H1 (cell line): ENCODE measurements at regions not wholly inside any gene's neighbourhood (a gene's known extent, or its start where the extent isn't known, plus 50 kb on each side); places are given as distances from the start of the nearest gene placed in this dataset.
"Not testable (repeated sequence)": the region's sequence is repeated elsewhere in the genome, so short reads cannot be mapped to it uniquely, and the experiment has no call there.

Experiments
- CTCF ChIA-PET: fragments of 300-600 bp; sonication (Branson Sonifier 250); formaldehyde crosslinking; loops from one replicate; lab custom pipeline; 2021; ENCODE audit not compliant: partially characterized antibody; lab: Charles Lee
- POLR2A ChIA-PET: fragments of 300-600 bp; sonication (Branson Sonifier 250); formaldehyde crosslinking; loops from one replicate; lab custom pipeline; 2021; ENCODE audit warnings: inconsistent platforms; ENCODE audit not compliant: partially characterized antibody; lab: Charles Lee
- DNase-seq, 2 experiments: peaks; one replicate each; pipeline versions ENCODE4 v3.0.0 to v3.0.0-alpha.2; 2010 to 2022; ENCODE audit warnings: low spot score in 2 of 2, low read depth in 1 of 2, mixed read lengths in 1 of 2
- FAIRE-seq: peaks from 2 replicates; lab custom pipeline; 2011; peaks lifted over from hg19 to GRCh38; lab: Jason Lieb, UNC
- H2AFZ ChIP-seq: 2 replicates; pipeline ENCODE4 v1.8.1; 2012; ENCODE audit warnings: low read length, inconsistent platforms
- H2AK5ac ChIP-seq: 2 replicates; pipeline ENCODE4 v1.6.1; 2013; ENCODE audit warnings: low read depth, low read length
- H2BK120ac ChIP-seq: replicated peaks from 2 replicates; pipeline ENCODE3; 2013; ENCODE audit warnings: low read depth, low read length, inconsistent platforms
- H2BK12ac ChIP-seq: 2 replicates; pipeline ENCODE4 v1.6.1; 2013; ENCODE audit warnings: low read depth, low read length
- H2BK15ac ChIP-seq: 2 replicates; pipeline ENCODE4 v1.6.1; 2013; ENCODE audit warnings: low read length
- H2BK20ac ChIP-seq: 2 replicates; pipeline ENCODE4 v1.6.1; 2013; ENCODE audit warnings: low read length
- H2BK5ac ChIP-seq: 2 replicates; pipeline ENCODE4 v1.6.1; 2013; ENCODE audit warnings: low read depth, low read length
- H3K14ac ChIP-seq: 2 replicates; pipeline ENCODE4 v1.6.1; 2013; ENCODE audit warnings: inconsistent platforms; ENCODE audit not compliant: insufficient read length
- H3K18ac ChIP-seq: 2 replicates; pipeline ENCODE4 v1.6.1; 2013; ENCODE audit warnings: low read length; ENCODE audit errors: extremely low read depth
- H3K23ac ChIP-seq: 2 replicates; pipeline ENCODE4 v1.6.1; 2013; ENCODE audit warnings: inconsistent platforms; ENCODE audit not compliant: insufficient read length
- H3K23me2 ChIP-seq: 2 replicates; pipeline ENCODE4 v1.6.1; 2013; ENCODE audit warnings: low read depth, low read length
- H3K27ac ChIP-seq: 2 replicates; pipeline ENCODE4 v1.6.1; 2011; ENCODE audit warnings: low read depth, low read length, inconsistent platforms
- H3K27me3 ChIP-seq, 4 experiments: replicated peaks in 1 of 4; 1 replicate in 1 of 4; 2 replicates in 3 of 4; pipeline versions ENCODE4 v1.6.1 to v1.8.1; 2011 to 2013; ENCODE audit warnings: low read length in 3 of 4, mild to moderate bottlenecking in 3 of 4, inconsistent platforms in 2 of 4, mixed read lengths in 2 of 4, moderate library complexity in 1 of 4; ENCODE audit not compliant: control insufficient read depth in 3 of 4, insufficient read depth in 3 of 4; ENCODE audit errors: extremely low read depth in 1 of 4
- H3K36me3 ChIP-seq, 4 experiments: 2 replicates each; pipeline versions ENCODE4 v1.6.1 to v1.8.1; 2011 to 2013; ENCODE audit warnings: mild to moderate bottlenecking in 4 of 4, low read length in 3 of 4, moderate library complexity in 2 of 4, control low read depth in 1 of 4, inconsistent platforms in 1 of 4; ENCODE audit not compliant: insufficient read depth in 4 of 4, control insufficient read depth in 2 of 4
- H3K4ac ChIP-seq: replicated peaks from 2 replicates; pipeline ENCODE3; 2013; ENCODE audit warnings: low read length, low read depth, mixed read lengths, inconsistent platforms; ENCODE audit not compliant: insufficient read length
- H3K4me1 ChIP-seq, 4 experiments: replicated peaks in 1 of 4; 1 replicate in 1 of 4; 2 replicates in 3 of 4; pipeline versions ENCODE4 v1.6.1 to v1.8.1; 2011 to 2013; ENCODE audit warnings: low read length in 3 of 4, inconsistent platforms in 2 of 4, mixed read lengths in 1 of 4; ENCODE audit not compliant: insufficient read depth in 4 of 4, control insufficient read depth in 3 of 4
- H3K4me2 ChIP-seq, 2 experiments: 2 replicates each; pipeline versions ENCODE4 v1.6.1 to v1.8.1; 2011 to 2013; ENCODE audit warnings: low read depth in 2 of 2, low read length in 2 of 2, control low read depth in 1 of 2, inconsistent platforms in 1 of 2, mild to moderate bottlenecking in 1 of 2; ENCODE audit not compliant: insufficient read depth in 1 of 2
- H3K4me3 ChIP-seq, 4 experiments: fragments of 200-600, 300-600 bp in 1 of 4; sonication (generic), shearing (Covaris generic), sonication (Bioruptor Twin) in 1 of 4; 2 replicates each; pipeline versions ENCODE4 v1.5.1 to v1.8.1; 2011 to 2016; ENCODE audit warnings: low read length in 4 of 4, low read depth in 3 of 4, control low read depth in 2 of 4, inconsistent platforms in 2 of 4, mild to moderate bottlenecking in 2 of 4, mixed read lengths in 1 of 4, moderate library complexity in 1 of 4; ENCODE audit not compliant: insufficient read depth in 2 of 4; ENCODE audit errors: extremely low read depth in 1 of 4
- H3K56ac ChIP-seq: replicated peaks from 2 replicates; pipeline ENCODE3; 2013; ENCODE audit warnings: low read depth, mild to moderate bottlenecking, mixed read lengths, low read length, inconsistent platforms; ENCODE audit not compliant: insufficient read length
- H3K79me1 ChIP-seq: 2 replicates; pipeline ENCODE4 v1.6.1; 2013; ENCODE audit warnings: low read depth, low read length, control low read depth
- H3K79me2 ChIP-seq, 2 experiments: 2 replicates each; pipeline versions ENCODE4 v1.6.1 to v1.8.1; 2012 to 2013; ENCODE audit warnings: low read length in 2 of 2, mild to moderate bottlenecking in 2 of 2, inconsistent platforms in 1 of 2; ENCODE audit not compliant: insufficient read depth in 2 of 2, control insufficient read depth in 1 of 2
- H3K9ac ChIP-seq, 4 experiments: replicated peaks in 1 of 4; 1 replicate in 1 of 4; 2 replicates in 3 of 4; pipeline versions ENCODE4 v1.6.1 to v1.8.1; 2011 to 2013; ENCODE audit warnings: low read depth in 3 of 4, low read length in 3 of 4, control low read depth in 2 of 4, mild to moderate bottlenecking in 2 of 4, moderate library complexity in 2 of 4, inconsistent platforms in 1 of 4; ENCODE audit errors: extremely low read depth in 1 of 4
- H3K9me3 ChIP-seq, 2 experiments: 2 replicates each; pipeline versions ENCODE4 v1.6.1 to v1.8.1; 2012 to 2013; ENCODE audit warnings: mild to moderate bottlenecking in 2 of 2, moderate library complexity in 2 of 2, control low read depth in 1 of 2, inconsistent platforms in 1 of 2, low read depth in 1 of 2, low read length in 1 of 2, mixed read lengths in 1 of 2; ENCODE audit not compliant: insufficient read depth in 2 of 2
- H4K20me1 ChIP-seq, 2 experiments: replicated peaks in 1 of 2; 2 replicates each; pipeline versions ENCODE3 to v1.8.1; 2011 to 2013; ENCODE audit warnings: inconsistent platforms in 2 of 2, low read length in 2 of 2, mild to moderate bottlenecking in 1 of 2; ENCODE audit not compliant: insufficient read depth in 2 of 2, control insufficient read depth in 1 of 2
- H4K5ac ChIP-seq: 2 replicates; pipeline ENCODE4 v1.6.1; 2013; ENCODE audit warnings: low read length, low read depth, mixed read lengths, inconsistent platforms; ENCODE audit not compliant: insufficient read length
- H4K8ac ChIP-seq: 2 replicates; pipeline ENCODE4 v1.8.0; 2013; ENCODE audit warnings: mild to moderate bottlenecking, moderate library complexity, low read length, inconsistent platforms; ENCODE audit not compliant: insufficient read depth; ENCODE audit errors: extremely low read depth
- H4K91ac ChIP-seq: replicated peaks from 2 replicates; pipeline ENCODE3; 2013; ENCODE audit warnings: low read length, mixed read lengths, inconsistent platforms; ENCODE audit not compliant: insufficient read length
- ATF2 ChIP-seq: IDR thresholded peaks from 2 replicates; pipeline ENCODE4 v1.6.1; 2012; ENCODE audit warnings: low read length, inconsistent platforms
- HDAC2 ChIP-seq, 2 experiments: fragments of 300-600 bp in 1 of 2; sonication (generic) in 1 of 2; IDR thresholded peaks; 2 replicates each; pipeline ENCODE4 v1.6.1; 2011 to 2012; ENCODE audit warnings: low read depth in 2 of 2, low read length in 2 of 2, mild to moderate bottlenecking in 2 of 2, moderate library complexity in 2 of 2, borderline replicate concordance in 1 of 2, inconsistent platforms in 1 of 2
- POLR2A ChIP-seq, 2 experiments: IDR thresholded peaks; 1 replicate in 1 of 2; 2 replicates in 1 of 2; pipeline ENCODE4 v1.6.1; 2011; ENCODE audit warnings: low read depth in 2 of 2, low read length in 2 of 2, mild to moderate bottlenecking in 2 of 2; ENCODE audit errors: control extremely low read depth in 1 of 2
- RNF2 ChIP-seq: fragments of 200-900, 300-1000 bp; sonication (generic); IDR thresholded peaks from 2 replicates; pipeline ENCODE4 v1.7.1; 2016; ENCODE audit warnings: borderline replicate concordance, low read depth, mild to moderate bottlenecking, antibody characterized with exemption, low read length; ENCODE audit not compliant: poor library complexity, severe bottlenecking; ENCODE audit errors: missing control alignments
- USF2 ChIP-seq: IDR thresholded peaks from 2 replicates; pipeline ENCODE4 v1.6.1; 2011; ENCODE audit warnings: low read length, improper control_type of control experiment
- WGBS, 2 experiments: shearing (Covaris generic) in 1 of 2; methylation state at CpG; one replicate each; pipeline versions ENCODE4 v1.1.6 to v1.1.7; 2013 to 2015; ENCODE audit warnings: low lambda C conversion rate in 2 of 2, mixed read lengths in 2 of 2, inconsistent platforms in 1 of 2, low coverage in 1 of 2, missing lambda C conversion rate in 1 of 2; ENCODE audit not compliant: insufficient replicate concordance in 2 of 2, insufficient coverage in 1 of 2, insufficient read length in 1 of 2; ENCODE audit errors: extremely low coverage in 1 of 2, missing lambda C conversion rate in 1 of 2; 5-methylcytosine and 5-hydroxymethylcytosine counted together

GRCh38 chr6:121682666-121683065 is 247.2 kb downstream of the GJA1 start (continued):
- TF ChIP-seq RNF2 (no peak), USF2 (no peak), HDAC2 (IDR thresholded peaks at IDR 0.05; ENCODE audit: borderline replicate concordance in 1 of 2, low read depth in 2 of 2, low read length in 2 of 2) (no peak), ATF2 (no peak), POLR2A (IDR thresholded peaks at IDR 0.05; ENCODE audit: control extremely low read depth in 1 of 2, low read depth in 2 of 2, low read length in 2 of 2) (no peak)
- TF ChIP-seq, all 59 proteins: peak for 0

GRCh38 chr6:121685806-121686205 is 250.4 kb downstream of the GJA1 start:
- CTCF ChIA-PET: interaction anchor here (1.2 kb wide), 1 partner anchor 9 kb away, joined by 3 read pairs; no protein-coding TSS in a partner anchor
- H3K23ac ChIP-seq, H2BK15ac ChIP-seq, H2BK12ac ChIP-seq, H3K79me1 ChIP-seq, H3K4me1 ChIP-seq, FAIRE-seq, H2AK5ac ChIP-seq, H3K9ac ChIP-seq, H2BK20ac ChIP-seq, H3K36me3 ChIP-seq, H4K5ac ChIP-seq, H3K4me2 ChIP-seq, H3K27me3 ChIP-seq, H3K9me3 ChIP-seq, H3K23me2 ChIP-seq, H3K14ac ChIP-seq, H4K20me1 ChIP-seq, H3K79me2 ChIP-seq, POLR2A ChIA-PET, DNase-seq, H3K4ac ChIP-seq, H2BK5ac ChIP-seq, H4K91ac ChIP-seq, H3K56ac ChIP-seq, H3K27ac ChIP-seq, H2AFZ ChIP-seq, H3K18ac ChIP-seq, H3K4me3 ChIP-seq, H4K8ac ChIP-seq, H2BK120ac ChIP-seq: not testable (repeated sequence)
- WGBS, 2 experiments: 92% methylated on average over 10 of the region's 10 CpGs; no CpG with 5 or more reads in 1 of the 2 experiments
